Natural killer cell (primary cell): ENCODE measurements at regions not wholly inside any gene's neighbourhood (a gene's known extent, or its start where the extent isn't known, plus 50 kb on each side); places are given as distances from the start of the nearest gene placed in this dataset.

Source experiments
- ATAC-seq, 3 donors: fragments of 150-1000 bp in 2 of 3; fragments of 200-7000 bp in 1 of 3; cut with Tn5 transposase; 1 replicate in 1 of 3; 2 replicates in 2 of 3; pipeline ENCODE4 v1.10.0; 2021; ENCODE audit warnings: mild to moderate bottlenecking in 2 of 3, moderate library complexity in 2 of 3
- DNase-seq, 2 donors: peaks; one replicate each; pipeline versions ENCODE4 v3.0.0 to v3.0.0-alpha.2; 2013 to 2021; ENCODE audit warnings: mixed read lengths in 1 of 2
- H3K27ac ChIP-seq: one replicate; pipeline ENCODE4 v1.5.1; 2013; ENCODE audit warnings: mild to moderate bottlenecking, low read length
- H3K27me3 ChIP-seq: one replicate; pipeline ENCODE4 v1.6.1; 2013; ENCODE audit warnings: low read length; ENCODE audit not compliant: control insufficient read depth, insufficient read depth
- H3K36me3 ChIP-seq: one replicate; pipeline ENCODE4 v1.6.1; 2013; ENCODE audit warnings: low read length; ENCODE audit not compliant: control insufficient read depth, insufficient read depth
- H3K4me1 ChIP-seq: one replicate; pipeline ENCODE4 v1.6.1; 2013; ENCODE audit warnings: low read length; ENCODE audit not compliant: control insufficient read depth, insufficient read depth
- H3K4me3 ChIP-seq: one replicate; pipeline ENCODE4 v1.5.1; 2013; ENCODE audit warnings: low read length
- H3K9me3 ChIP-seq: one replicate; pipeline ENCODE4 v1.6.1; 2013; ENCODE audit warnings: low read length; ENCODE audit not compliant: control insufficient read depth, insufficient read depth
- H3K27ac Mint-ChIP-seq, 2 donors: one replicate each; pipeline ENCODE4 v1.8.0; 2022; ENCODE audit warnings: mild to moderate bottlenecking in 2 of 2, mixed read lengths in 2 of 2, moderate library complexity in 1 of 2
- H3K27me3 Mint-ChIP-seq, 2 donors: one replicate each; pipeline ENCODE4 v1.8.0; 2022; ENCODE audit warnings: low read depth in 2 of 2, mixed read lengths in 2 of 2
- H3K36me3 Mint-ChIP-seq: one replicate; pipeline ENCODE4 v1.8.0; 2022; ENCODE audit warnings: mixed read lengths
- H3K4me1 Mint-ChIP-seq, 2 donors: one replicate each; pipeline ENCODE4 v1.8.0; 2022; ENCODE audit warnings: mixed read lengths in 2 of 2
- H3K4me3 Mint-ChIP-seq: one replicate; pipeline ENCODE4 v1.8.0; 2022; ENCODE audit warnings: mild to moderate bottlenecking, moderate library complexity, mixed read lengths
- H3K9me3 Mint-ChIP-seq, 2 donors: one replicate each; pipeline ENCODE4 v1.8.0; 2022; ENCODE audit warnings: mixed read lengths in 2 of 2
- CTCF ChIP-seq: fragments of 200-600 bp; IDR thresholded peaks from one replicate; pipeline ENCODE4 v1.8.0; 2022; ENCODE audit warnings: antibody characterized with exemption
- WGBS: methylation state at CpG from one replicate; pipeline ENCODE4 v1.1.7; 2013; ENCODE audit warnings: missing lambda C conversion rate; ENCODE audit not compliant: insufficient coverage; 5-methylcytosine and 5-hydroxymethylcytosine counted together
- intact Hi-C: fragments of 100-400 bp; cut with micrococcal nuclease; formaldehyde crosslinking; loops from one replicate; pipeline ENCODE4 v1.14.2; 2022

- no peaks in the 10 kb centered on the region for H3K9me3 ChIP-seq
- no peaks in the 10 kb centered on the region for H3K4me1 Mint-ChIP-seq
- no peaks in the 10 kb centered on the region for H3K4me1 ChIP-seq
- no peak overlapping the region for H3K4me3 Mint-ChIP-seq
- intact Hi-C loops, result no loop called here
- no peaks in the 10 kb centered on the region for H3K27me3 ChIP-seq
- peaks cover 8 to 26% of the 10 kb centered on the region in 2 donors for H3K27me3 Mint-ChIP-seq
- no peak overlapping the region for H3K4me3 ChIP-seq
- no peak overlapping the region for H3K27ac ChIP-seq
- TF ChIP-seq CTCF, result no peak
- 75% methylated on average over 10 of the region's 10 CpGs for WGBS
- DNase-seq (no peak), ATAC-seq (no peak)
- no peaks in the 10 kb centered on the region for H3K9me3 Mint-ChIP-seq
- H3K27ac Mint-ChIP-seq, result no peak overlapping the region
- no peaks in the 10 kb centered on the region for H3K36me3 Mint-ChIP-seq
- H3K36me3 ChIP-seq, result no peaks in the 10 kb centered on the region
These were observed 274.7 kb upstream of the SIX2 start for GRCh38 chr2:45283764-45284620.

- intact Hi-C loops, result no loop called here
- Histone ChIP-seq H3K4me1 (no peaks in the 10 kb centered on the region), H3K4me3 (no peak overlapping the region), H3K9me3 (no peaks in the 10 kb centered on the region), H3K27me3 (no peaks in the 10 kb centered on the region), H3K27ac (no peak overlapping the region), H3K36me3 (no peaks in the 10 kb centered on the region)
- Mint-ChIP-seq H3K27me3 (peaks cover 4 to 17% of the 10 kb centered on the region in 2 donors), H3K9me3 (no peaks in the 10 kb centered on the region), H3K27ac (no peak overlapping the region), H3K36me3 (no peaks in the 10 kb centered on the region), H3K4me1 (no peaks in the 10 kb centered on the region), H3K4me3 (no peak overlapping the region)
- WGBS, result 94% methylated on average over 2 of the region's 2 CpGs
- DNase-seq (no peak), ATAC-seq (no peak)
- TF ChIP-seq CTCF, result no peak
These were observed 273.4 kb upstream of the SIX2 start for GRCh38 chr2:45282646-45283045.

GRCh38 chr2:45281311-45281710 lies 272.1 kb upstream of the SIX2 start:
- Mint-ChIP-seq H3K27ac (no peak overlapping the region), H3K4me1 (no peaks in the 10 kb centered on the region), H3K36me3 (no peaks in the 10 kb centered on the region), H3K4me3 (no peak overlapping the region), H3K27me3 (peaks cover 4 to 10% of the 10 kb centered on the region in 2 donors), H3K9me3 (no peaks in the 10 kb centered on the region)
- DNase-seq (no peak), ATAC-seq (no peak)
- Histone ChIP-seq H3K4me3 (no peak overlapping the region), H3K36me3 (no peaks in the 10 kb centered on the region), H3K9me3 (no peaks in the 10 kb centered on the region), H3K4me1 (no peaks in the 10 kb centered on the region), H3K27ac (no peak overlapping the region), H3K27me3 (no peaks in the 10 kb centered on the region)
- intact Hi-C loops, result no loop called here
- TF ChIP-seq CTCF, result no peak
- 65% methylated on average over 4 of the region's 7 CpGs for WGBS

- TF ChIP-seq CTCF, result no peak
- DNase-seq (no peak), ATAC-seq (no peak)
- no peaks in the 10 kb centered on the region for H3K4me1 Mint-ChIP-seq
- no peaks in the 10 kb centered on the region for H3K36me3 ChIP-seq
- H3K4me3 Mint-ChIP-seq, result no peak overlapping the region
- H3K9me3 ChIP-seq, result no peaks in the 10 kb centered on the region
- H3K27ac ChIP-seq, result no peak overlapping the region
- WGBS, result 91% methylated on average over 18 of the region's 18 CpGs
- no peaks in the 10 kb centered on the region for H3K36me3 Mint-ChIP-seq
- H3K4me3 ChIP-seq, result no peak overlapping the region
- H3K27ac Mint-ChIP-seq, result no peak overlapping the region
- no peaks in the 10 kb centered on the region for H3K4me1 ChIP-seq
- intact Hi-C loops, result no loop called here
- H3K9me3 Mint-ChIP-seq, result no peaks in the 10 kb centered on the region
- H3K27me3 ChIP-seq, result no peaks in the 10 kb centered on the region
- H3K27me3 Mint-ChIP-seq, result peaks cover 4 to 10% of the 10 kb centered on the region in 2 donors
These were observed 271.5 kb upstream of the SIX2 start for GRCh38 chr2:45280794-45281193.
